ENCODE measurements at regions not wholly inside any gene's neighbourhood (a gene's known extent, or its start where the extent isn't known, plus 50 kb on each side); places are given as distances from the start of the nearest gene placed in this dataset.

- TF ChIP-seq VEZF1 (CRISPR knock-in tag; IDR thresholded peaks at IDR 0.05) (no peak), MEF2A (IDR thresholded peaks at IDR 0.05; ENCODE audit: control insufficient read depth, low read depth, low read length) (no peak), MED1 (CRISPR knock-in tag; IDR thresholded peaks at IDR 0.05; ENCODE audit: borderline replicate concordance) (no peak), ZBTB7A (IDR thresholded peaks at IDR 0.05; ENCODE audit: borderline replicate concordance, control insufficient read depth, low read depth, low read length) (no peak), POLR2AphosphoS5 (IDR thresholded peaks at IDR 0.05; ENCODE audit: control insufficient read depth, insufficient read depth, low read depth, low read length) (no peak), MTA3 (IDR thresholded peaks at IDR 0.05; ENCODE audit: borderline replicate concordance) (no peak), DLX4 (CRISPR knock-in tag; IDR thresholded peaks at IDR 0.05) (no peak), ZNF766 (CRISPR knock-in tag; conservative IDR thresholded peaks at IDR 0.05) (no peak), UBTF (IDR thresholded peaks at IDR 0.05; ENCODE audit: borderline replicate concordance in 1 of 2, low read depth in 2 of 2, low read length in 2 of 2) (no peak)
Measured at GRCh38 chr9:134978272-134978671, 60.6 kb upstream of the FCN1 start (continued).
